CD4-positive, alpha-beta memory T cell (primary cell): ENCODE measurements at regions not wholly inside any gene's neighbourhood (a gene's known extent, or its start where the extent isn't known, plus 50 kb on each side); places are given as distances from the start of the nearest gene placed in this dataset.

Experiments
- CTCF ChIA-PET: fragments of 350-600 bp; sonication (Branson Sonifier 250); formaldehyde crosslinking; loops from one replicate; lab custom pipeline; 2021; ENCODE audit warnings: inconsistent platforms; ENCODE audit not compliant: partially characterized antibody; lab: Charles Lee
- POLR2A ChIA-PET: fragments of 350-600 bp; sonication (Branson Sonifier 250); formaldehyde crosslinking; loops from one replicate; lab custom pipeline; 2021; ENCODE audit not compliant: partially characterized antibody; lab: Charles Lee
- DNase-seq, 5 donors: peaks; one replicate each; pipeline versions ENCODE4 v3.0.0 to v3.0.0-alpha.2; 2020 to 2022; ENCODE audit warnings: mixed read lengths in 1 of 5
- H3K27ac ChIP-seq: one replicate; pipeline ENCODE4 v1.7.0; 2013; ENCODE audit warnings: low read depth, low read length
- H3K27me3 ChIP-seq: 2 replicates; pipeline ENCODE4 v1.7.0; 2013; ENCODE audit warnings: mild to moderate bottlenecking, low read length, moderate library complexity; ENCODE audit not compliant: insufficient read depth
- H3K36me3 ChIP-seq: 2 replicates; pipeline ENCODE4 v1.7.0; 2013; ENCODE audit warnings: mild to moderate bottlenecking, low read length, moderate library complexity; ENCODE audit not compliant: insufficient read depth
- H3K4me1 ChIP-seq: 2 replicates; pipeline ENCODE4 v1.7.0; 2013; ENCODE audit warnings: mild to moderate bottlenecking, low read length, moderate library complexity; ENCODE audit not compliant: insufficient read depth
- H3K4me3 ChIP-seq, 2 donors: one replicate each; pipeline ENCODE4 v1.7.0; 2013; ENCODE audit warnings: low read length in 2 of 2, mild to moderate bottlenecking in 1 of 2
- H3K9me3 ChIP-seq, 2 donors: one replicate each; pipeline ENCODE4 v1.7.0; 2013; ENCODE audit warnings: low read length in 2 of 2, control low read depth in 1 of 2; ENCODE audit not compliant: control insufficient read depth in 1 of 2
- H3K27ac Mint-ChIP-seq, 7 donors: one replicate each; pipeline ENCODE4 v1.8.0; 2020 to 2021; ENCODE audit warnings: mixed read lengths in 7 of 7, mild to moderate bottlenecking in 6 of 7, inconsistent platforms in 3 of 7, moderate library complexity in 3 of 7
- H3K27me3 Mint-ChIP-seq, 2 donors: one replicate each; pipeline ENCODE4 v1.8.0; 2020 to 2021; ENCODE audit warnings: mixed read lengths in 2 of 2
- H3K36me3 Mint-ChIP-seq, 2 donors: one replicate each; pipeline ENCODE4 v1.8.0; 2020 to 2021; ENCODE audit warnings: mixed read lengths in 2 of 2, inconsistent platforms in 1 of 2, mild to moderate bottlenecking in 1 of 2
- H3K4me1 Mint-ChIP-seq, 4 donors: one replicate each; pipeline ENCODE4 v1.8.0; 2020 to 2021; ENCODE audit warnings: mixed read lengths in 4 of 4, mild to moderate bottlenecking in 1 of 4
- H3K4me3 Mint-ChIP-seq, 8 donors: one replicate each; pipeline ENCODE4 v1.8.0; 2020 to 2021; ENCODE audit warnings: mixed read lengths in 8 of 8, mild to moderate bottlenecking in 7 of 8, moderate library complexity in 6 of 8, inconsistent platforms in 3 of 8
- H3K9me3 Mint-ChIP-seq, 8 donors: one replicate each; pipeline ENCODE4 v1.8.0; 2020 to 2021; ENCODE audit warnings: mixed read lengths in 8 of 8, mild to moderate bottlenecking in 5 of 8, inconsistent platforms in 3 of 8, moderate library complexity in 1 of 8
- intact Hi-C: fragments of 100-400 bp; cut with micrococcal nuclease; formaldehyde crosslinking; loops from one replicate; pipeline ENCODE4 v1.15.1; 2023

GRCh38 chr10:33534416-33534815 lies 199.9 kb upstream of the NRP1 start:
- no peaks in the 10 kb centered on the region for H3K36me3 Mint-ChIP-seq
- no peaks in the 10 kb centered on the region for H3K4me1 ChIP-seq
- H3K36me3 ChIP-seq = no peaks in the 10 kb centered on the region
- no peak overlapping the region for H3K27ac ChIP-seq
- H3K4me3 ChIP-seq = no peak overlapping the region
- H3K27me3 ChIP-seq = peaks cover 4% of the 10 kb centered on the region
- no peaks in the 10 kb centered on the region for H3K4me1 Mint-ChIP-seq
- no peak for DNase-seq
- H3K4me3 Mint-ChIP-seq = no peak overlapping the region
- ChIA-PET POLR2A (no interaction called here), CTCF (interaction anchor here (0.6 kb wide), 1 partner anchor 49 kb away, joined by 3 read pairs; no protein-coding TSS in a partner anchor)
- H3K27me3 Mint-ChIP-seq = peaks cover 22 to 23% of the 10 kb centered on the region in 2 donors
- H3K9me3 Mint-ChIP-seq = peaks cover 0 to 4% (median 0%) of the 10 kb centered on the region in 8 donors
- intact Hi-C loops = no loop called here
- H3K27ac Mint-ChIP-seq = no peak overlapping the region
- H3K9me3 ChIP-seq = no peaks in the 10 kb centered on the region

- intact Hi-C loops = no loop called here
- Histone ChIP-seq H3K27me3 (peaks cover 4% of the 10 kb centered on the region), H3K4me1 (no peaks in the 10 kb centered on the region), H3K4me3 (no peak overlapping the region), H3K36me3 (no peaks in the 10 kb centered on the region), H3K9me3 (no peaks in the 10 kb centered on the region), H3K27ac (no peak overlapping the region)
- Mint-ChIP-seq H3K4me1 (no peaks in the 10 kb centered on the region), H3K27ac (no peak overlapping the region), H3K36me3 (no peaks in the 10 kb centered on the region), H3K9me3 (peaks cover 0 to 4% (median 0%) of the 10 kb centered on the region in 8 donors), H3K4me3 (no peak overlapping the region), H3K27me3 (peaks cover 19 to 23% of the 10 kb centered on the region in 2 donors)
- ChIA-PET CTCF (no interaction called here), POLR2A (no interaction called here)
- DNase-seq = no peak
These were observed 199.1 kb upstream of the NRP1 start for GRCh38 chr10:33533612-33534011.

- Mint-ChIP-seq H3K9me3 (peaks cover 0 to 4% (median 0%) of the 10 kb centered on the region in 8 donors), H3K4me3 (no peak overlapping the region), H3K36me3 (no peaks in the 10 kb centered on the region), H3K4me1 (no peaks in the 10 kb centered on the region), H3K27ac (no peak overlapping the region), H3K27me3 (peaks cover 16 to 19% of the 10 kb centered on the region in 2 donors)
- Histone ChIP-seq H3K27ac (no peak overlapping the region), H3K27me3 (peaks cover 4% of the 10 kb centered on the region), H3K9me3 (no peaks in the 10 kb centered on the region), H3K4me3 (no peak overlapping the region), H3K4me1 (no peaks in the 10 kb centered on the region), H3K36me3 (no peaks in the 10 kb centered on the region)
- POLR2A ChIA-PET = no interaction called here
- DNase-seq = no peak
- CTCF ChIA-PET = no interaction called here
- intact Hi-C loops = no loop called here
These were observed 198.4 kb upstream of the NRP1 start for GRCh38 chr10:33532901-33533300.

- ChIA-PET CTCF (no interaction called here), POLR2A (no interaction called here)
- H3K27ac Mint-ChIP-seq = no peak overlapping the region
- H3K4me3 Mint-ChIP-seq = no peak overlapping the region
- Histone ChIP-seq H3K4me3 (no peak overlapping the region), H3K4me1 (no peaks in the 10 kb centered on the region), H3K36me3 (no peaks in the 10 kb centered on the region), H3K27me3 (no peaks in the 10 kb centered on the region), H3K9me3 (no peaks in the 10 kb centered on the region), H3K27ac (no peak overlapping the region)
- DNase-seq = no peak
- H3K27me3 Mint-ChIP-seq = peaks cover 2 to 7% of the 10 kb centered on the region in 2 donors
- H3K4me1 Mint-ChIP-seq = peaks cover 0 to 1% (median 0%) of the 10 kb centered on the region in 4 donors
- H3K36me3 Mint-ChIP-seq = no peaks in the 10 kb centered on the region
- peaks cover 0 to 4% (median 0%) of the 10 kb centered on the region in 8 donors for H3K9me3 Mint-ChIP-seq
- intact Hi-C loops = no loop called here
These were observed 194.8 kb upstream of the NRP1 start for GRCh38 chr10:33529234-33529633.

DNA sequence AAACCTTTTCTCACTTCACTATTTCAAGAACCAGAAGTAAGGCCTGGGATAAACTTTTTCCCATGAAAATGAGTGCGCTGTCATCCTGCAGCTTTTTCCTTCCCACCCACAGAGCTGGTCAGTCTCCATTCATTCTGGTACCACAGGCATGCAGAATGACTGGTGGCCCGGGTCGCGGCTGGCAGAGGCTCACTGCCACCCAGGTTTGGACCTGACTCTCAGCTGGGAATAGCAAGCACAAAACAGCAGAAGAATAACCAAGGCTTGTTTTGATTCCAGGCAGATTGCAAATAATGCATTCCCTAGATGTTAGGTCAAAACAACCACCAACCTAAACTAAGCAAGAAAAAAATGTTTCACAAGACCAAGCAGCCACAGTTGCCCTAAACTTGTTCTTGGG lies 190.5 kb upstream of the NRP1 start:
- no peak overlapping the region for H3K4me3 Mint-ChIP-seq
- peaks cover 0 to 1% (median 0%) of the 10 kb centered on the region in 4 donors for H3K4me1 Mint-ChIP-seq
- ChIA-PET CTCF (no interaction called here), POLR2A (no interaction called here)
- DNase-seq = no peak
- no peaks in the 10 kb centered on the region for H3K4me1 ChIP-seq
- H3K27ac ChIP-seq = no peak overlapping the region
- no peaks in the 10 kb centered on the region for H3K36me3 ChIP-seq
- H3K4me3 ChIP-seq = no peak overlapping the region
- no peaks in the 10 kb centered on the region for H3K36me3 Mint-ChIP-seq
- no peak overlapping the region for H3K27ac Mint-ChIP-seq
- peaks cover 0 to 4% (median 0%) of the 10 kb centered on the region in 8 donors for H3K9me3 Mint-ChIP-seq
- no peaks in the 10 kb centered on the region for H3K9me3 ChIP-seq
- intact Hi-C loops = no loop called here
- no peaks in the 10 kb centered on the region for H3K27me3 ChIP-seq
- H3K27me3 Mint-ChIP-seq = peaks cover 10 to 16% of the 10 kb centered on the region in 2 donors

DNA sequence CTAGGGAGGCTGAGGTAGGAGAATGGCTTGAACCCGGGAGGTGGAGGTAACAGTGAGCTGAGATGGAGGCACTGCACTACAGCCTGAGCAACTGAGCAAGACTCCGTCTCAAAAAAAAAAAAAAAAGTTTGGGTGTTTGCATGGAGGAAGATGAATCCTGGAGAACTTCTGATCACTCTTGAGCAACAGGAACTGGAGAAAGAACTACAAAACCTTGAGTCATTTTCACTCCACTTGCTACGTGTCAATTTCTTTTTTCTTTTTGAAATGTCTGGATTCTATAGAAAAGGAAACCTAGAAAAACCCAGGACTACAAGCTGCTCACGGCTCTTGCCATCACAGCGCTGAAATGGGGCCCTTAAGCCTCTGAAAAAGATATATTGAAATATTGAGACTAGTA lies 189.6 kb upstream of the NRP1 start:
- Histone ChIP-seq H3K27ac (no peak overlapping the region), H3K4me1 (no peaks in the 10 kb centered on the region), H3K4me3 (no peak overlapping the region), H3K36me3 (no peaks in the 10 kb centered on the region), H3K9me3 (no peaks in the 10 kb centered on the region), H3K27me3 (no peaks in the 10 kb centered on the region)
- Mint-ChIP-seq H3K36me3 (no peaks in the 10 kb centered on the region), H3K4me3 (no peak overlapping the region), H3K27me3 (peaks cover 16 to 17% of the 10 kb centered on the region in 2 donors), H3K4me1 (peaks cover 0 to 1% (median 0%) of the 10 kb centered on the region in 4 donors), H3K27ac (no peak overlapping the region), H3K9me3 (peaks cover 0 to 3% (median 0%) of the 10 kb centered on the region in 8 donors)
- ChIA-PET POLR2A (no interaction called here), CTCF (no interaction called here)
- intact Hi-C loops = no loop called here
- DNase-seq = no peak

- H3K36me3 Mint-ChIP-seq = no peaks in the 10 kb centered on the region
- Histone ChIP-seq H3K27me3 (no peaks in the 10 kb centered on the region), H3K27ac (no peak overlapping the region), H3K9me3 (no peaks in the 10 kb centered on the region), H3K36me3 (no peaks in the 10 kb centered on the region), H3K4me3 (no peak overlapping the region), H3K4me1 (no peaks in the 10 kb centered on the region)
- peaks cover 0 to 1% (median 0%) of the 10 kb centered on the region in 4 donors for H3K4me1 Mint-ChIP-seq
- DNase-seq = no peak
- POLR2A ChIA-PET = no interaction called here
- no peak overlapping the region for H3K27ac Mint-ChIP-seq
- CTCF ChIA-PET = no interaction called here
- no peak overlapping the region for H3K4me3 Mint-ChIP-seq
- peaks cover 0 to 4% (median under 1%) of the 10 kb centered on the region in 8 donors for H3K9me3 Mint-ChIP-seq
- intact Hi-C loops = no loop called here
- H3K27me3 Mint-ChIP-seq = peaks cover 19 to 20% of the 10 kb centered on the region in 2 donors
These were observed 188.8 kb upstream of the NRP1 start for GRCh38 chr10:33523236-33523792.
